Astrocyte (in vitro differentiated cells and primary cell): ENCODE measurements at regions not wholly inside any gene's neighbourhood (a gene's known extent, or its start where the extent isn't known, plus 50 kb on each side); places are given as distances from the start of the nearest gene placed in this dataset.

ENCODE experiments used
- CTCF ChIP-seq: IDR thresholded peaks from 2 replicates; pipeline ENCODE4 v1.5.1; 2011; ENCODE audit warnings: low read depth, mild to moderate bottlenecking, inconsistent platforms, low read length, moderate library complexity; ENCODE audit not compliant: insufficient read depth
- EZH2 ChIP-seq: IDR thresholded peaks from 2 replicates; pipeline ENCODE4 v1.6.1; 2012; ENCODE audit warnings: mild to moderate bottlenecking, low read length, inconsistent platforms; ENCODE audit not compliant: insufficient read depth

- TF ChIP-seq CTCF (no peak), EZH2 (no peak)
Measured at GRCh38 chr7:110569486-110570205, 521.3 kb upstream of the LRRN3 start.
